A549 (cell line): ENCODE measurements at regions not wholly inside any gene's neighbourhood (a gene's known extent, or its start where the extent isn't known, plus 50 kb on each side); places are given as distances from the start of the nearest gene placed in this dataset.

ENCODE experiments used
- BHLHE40 ChIP-seq: IDR thresholded peaks from 2 replicates; pipeline ENCODE4 v1.6.1; 2012; ENCODE audit warnings: low read depth, low read length, inconsistent platforms
- CEBPB ChIP-seq, 2 experiments: fragments of >200 bp in 1 of 2; sonication (Bioruptor Twin) in 1 of 2; formaldehyde crosslinking in 1 of 2; IDR thresholded peaks; 2 replicates each; pipeline ENCODE4 v1.6.1; 2012 to 2016
- CHD2 ChIP-seq: fragments of 150-350 bp; IDR thresholded peaks from 2 replicates; pipeline ENCODE4 v1.6.1; 2014; ENCODE audit warnings: low read length; ENCODE audit not compliant: partially characterized antibody
- HDAC2 ChIP-seq: fragments of 200-600 bp; sonication (generic); IDR thresholded peaks from 2 replicates; pipeline ENCODE4 v1.6.1; 2016
- HEYL ChIP-seq: fragments of 250-450 bp; sonication (Bioruptor Pico); IDR thresholded peaks from 2 replicates; pipeline ENCODE4 v1.8.0; 2021; ENCODE audit warnings: mild to moderate bottlenecking, moderate library complexity
- JUN ChIP-seq, 2 experiments: fragments of >200 bp; sonication (Bioruptor Twin); formaldehyde crosslinking; IDR thresholded peaks; 2 replicates in 1 of 2; 3 replicates in 1 of 2; pipeline ENCODE4 v1.6.1; 2016 to 2017
- MYC ChIP-seq: IDR thresholded peaks from 2 replicates; pipeline ENCODE4 v1.6.1; 2012; ENCODE audit warnings: mild to moderate bottlenecking, inconsistent platforms, low read length, improper control_type of control experiment, borderline replicate concordance
- PBX3 ChIP-seq: IDR thresholded peaks from 2 replicates; pipeline ENCODE4 v1.6.1; 2012
- POLR2A ChIP-seq: IDR thresholded peaks from 2 replicates; pipeline ENCODE4 v1.6.1; 2012; ENCODE audit warnings: mild to moderate bottlenecking, low read length
- POLR2AphosphoS2 ChIP-seq: conservative IDR thresholded peaks from 2 replicates; pipeline ENCODE4 v1.6.1; 2012; ENCODE audit warnings: low read length, improper control_type of control experiment, inconsistent platforms
- RAD21 ChIP-seq, 2 experiments: fragments of >200 bp in 1 of 2; sonication (Bioruptor Twin) in 1 of 2; formaldehyde crosslinking in 1 of 2; IDR thresholded peaks in 1 of 2; conservative IDR thresholded peaks in 1 of 2; 2 replicates in 1 of 2; 3 replicates in 1 of 2; pipeline ENCODE4 v1.6.1; 2012 to 2018; ENCODE audit warnings: inconsistent platforms in 1 of 2
- SREBF2 ChIP-seq: fragments of 450-650 bp; IDR thresholded peaks from 2 replicates; pipeline ENCODE4 v1.6.1; 2014; ENCODE audit warnings: mild to moderate bottlenecking, moderate library complexity
- TF ChIP-seq, protein P1 (sequence below): fragments of >200 bp; sonication (Bioruptor Twin); formaldehyde crosslinking; IDR thresholded peaks from 3 replicates; pipeline ENCODE4 v1.5.1; 2016

GRCh38 chr6:102562713-102563112 lies 1169.2 kb downstream of the GRIK2 start:
- TF ChIP-seq BHLHE40 = no peak
- TF ChIP-seq RAD21 (conservative IDR thresholded peaks at IDR 0.05 in 1 of 2, IDR thresholded peaks at IDR 0.05 in 1 of 2) = no peak
- TF ChIP-seq, protein P1, sequence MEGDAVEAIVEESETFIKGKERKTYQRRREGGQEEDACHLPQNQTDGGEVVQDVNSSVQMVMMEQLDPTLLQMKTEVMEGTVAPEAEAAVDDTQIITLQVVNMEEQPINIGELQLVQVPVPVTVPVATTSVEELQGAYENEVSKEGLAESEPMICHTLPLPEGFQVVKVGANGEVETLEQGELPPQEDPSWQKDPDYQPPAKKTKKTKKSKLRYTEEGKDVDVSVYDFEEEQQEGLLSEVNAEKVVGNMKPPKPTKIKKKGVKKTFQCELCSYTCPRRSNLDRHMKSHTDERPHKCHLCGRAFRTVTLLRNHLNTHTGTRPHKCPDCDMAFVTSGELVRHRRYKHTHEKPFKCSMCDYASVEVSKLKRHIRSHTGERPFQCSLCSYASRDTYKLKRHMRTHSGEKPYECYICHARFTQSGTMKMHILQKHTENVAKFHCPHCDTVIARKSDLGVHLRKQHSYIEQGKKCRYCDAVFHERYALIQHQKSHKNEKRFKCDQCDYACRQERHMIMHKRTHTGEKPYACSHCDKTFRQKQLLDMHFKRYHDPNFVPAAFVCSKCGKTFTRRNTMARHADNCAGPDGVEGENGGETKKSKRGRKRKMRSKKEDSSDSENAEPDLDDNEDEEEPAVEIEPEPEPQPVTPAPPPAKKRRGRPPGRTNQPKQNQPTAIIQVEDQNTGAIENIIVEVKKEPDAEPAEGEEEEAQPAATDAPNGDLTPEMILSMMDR = no peak
- no peak for TF ChIP-seq PBX3
- no peak for TF ChIP-seq POLR2AphosphoS2
- TF ChIP-seq HDAC2 = no peak
- TF ChIP-seq MYC = no peak
- TF ChIP-seq POLR2A = no peak
- TF ChIP-seq CHD2 = no peak
- no peak for TF ChIP-seq JUN (IDR thresholded peaks at IDR 0.05)
- no peak for TF ChIP-seq CEBPB (IDR thresholded peaks at IDR 0.05)
- TF ChIP-seq HEYL = no peak
- no peak for TF ChIP-seq SREBF2
